ENCODE measurements at regions not wholly inside any gene's neighbourhood (a gene's known extent, or its start where the extent isn't known, plus 50 kb on each side); places are given as distances from the start of the nearest gene placed in this dataset.
"Not testable (repeated sequence)": the region's sequence is repeated elsewhere in the genome, so short reads cannot be mapped to it uniquely, and the experiment has no call there.

DNA sequence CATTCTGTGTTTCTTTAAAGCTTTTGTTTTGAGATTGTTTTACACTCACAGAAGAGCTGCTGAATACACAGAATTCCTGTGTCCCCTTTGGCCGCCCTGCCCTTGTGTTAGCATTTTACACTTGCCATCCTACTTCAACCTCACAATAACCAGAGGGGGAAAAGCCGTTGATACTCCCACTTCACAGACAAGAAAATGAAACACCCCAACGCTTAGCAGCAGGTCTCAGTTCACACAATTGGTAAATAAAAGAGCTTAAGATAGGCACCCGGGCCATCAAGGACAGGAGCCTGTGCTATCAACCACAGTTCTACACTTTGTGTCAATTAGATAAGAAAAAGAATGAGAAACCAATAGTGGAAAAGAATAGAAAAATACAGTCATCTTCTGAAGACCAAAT is 178.0 kb downstream of the SYK start:
- no peak for DNase-seq (ENCODE audit: low read depth in 2 of 2)

DNA sequence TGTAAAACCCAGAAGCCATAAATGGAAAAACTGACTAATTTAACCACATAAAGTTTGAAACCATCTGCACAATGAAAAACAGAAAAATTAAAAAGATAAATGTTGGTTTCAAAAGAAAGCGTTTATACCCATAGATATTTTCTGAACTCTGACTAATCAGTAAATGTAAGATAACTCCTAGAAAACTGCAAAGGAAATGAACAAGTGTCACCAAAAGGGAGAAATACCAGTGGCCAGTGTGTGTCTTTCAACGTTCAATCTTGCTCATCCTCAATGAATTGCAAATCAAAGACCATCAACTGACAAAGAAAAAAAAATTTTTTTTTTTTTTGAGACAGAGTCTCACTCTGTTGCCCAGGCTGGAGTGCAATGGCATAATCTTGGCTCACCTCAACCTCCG is 180.1 kb downstream of the SYK start:
- no peak for DNase-seq (ENCODE audit: low read depth in 2 of 2)

DNA sequence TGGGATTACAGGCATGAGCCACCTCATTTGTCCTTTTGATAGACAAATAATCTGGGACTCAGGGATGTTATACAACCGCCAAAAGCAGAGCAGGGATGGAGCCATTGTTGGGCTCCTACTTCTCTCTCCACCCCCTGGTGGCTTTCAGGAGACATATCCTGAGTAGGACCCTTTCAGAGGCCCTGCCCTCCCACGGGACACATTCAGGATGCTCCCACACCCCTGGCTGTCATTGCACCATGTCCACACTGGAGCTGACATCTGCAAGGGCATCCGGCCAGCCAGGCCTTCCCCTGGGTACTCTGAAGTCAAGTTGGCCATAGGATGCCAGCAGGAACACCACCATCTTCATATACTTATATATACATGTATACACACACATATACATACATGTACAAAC is 181.8 kb downstream of the SYK start:
- DNase-seq (ENCODE audit: low read depth in 2 of 2), result no peak

DNA sequence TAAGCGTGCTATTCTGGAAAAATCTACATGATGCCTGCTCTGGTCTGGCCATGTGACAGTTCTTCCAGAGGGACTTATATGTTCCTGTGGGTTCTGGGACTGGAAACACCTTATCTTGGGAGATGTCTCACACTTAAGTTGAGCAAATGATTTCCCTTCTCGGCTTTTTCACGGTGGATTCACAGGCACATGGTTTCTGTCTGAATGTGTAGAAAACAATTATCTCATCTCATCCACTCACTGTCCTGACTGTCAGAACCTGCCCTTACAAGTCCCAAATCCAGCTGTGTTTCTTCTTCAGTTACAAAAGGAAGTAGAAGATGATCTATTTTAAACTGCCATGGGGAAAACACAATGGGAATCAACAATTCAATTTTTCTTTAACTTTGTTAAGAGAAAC is 184.0 kb downstream of the SYK start:
- no peak for DNase-seq (ENCODE audit: low read depth in 2 of 2)

DNA sequence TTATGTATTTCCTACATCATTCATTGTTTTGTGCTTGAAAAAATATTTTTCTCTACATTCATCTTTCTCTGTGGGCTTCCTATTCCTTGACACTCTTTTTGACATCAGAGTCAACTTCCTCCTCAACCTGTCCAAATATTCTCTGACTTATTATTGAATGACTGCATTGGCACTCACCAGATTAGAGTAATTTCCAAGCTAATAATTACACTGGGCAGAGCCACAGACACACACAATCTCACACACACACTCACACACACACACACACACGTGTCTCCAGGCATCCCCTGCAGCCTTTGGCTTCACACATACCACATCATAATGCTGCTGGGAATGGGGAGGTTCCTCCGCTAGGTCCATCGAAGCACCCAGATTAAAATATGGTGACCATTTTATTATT is 184.5 kb downstream of the SYK start:
- no peak for DNase-seq (ENCODE audit: low read depth in 2 of 2)

DNA sequence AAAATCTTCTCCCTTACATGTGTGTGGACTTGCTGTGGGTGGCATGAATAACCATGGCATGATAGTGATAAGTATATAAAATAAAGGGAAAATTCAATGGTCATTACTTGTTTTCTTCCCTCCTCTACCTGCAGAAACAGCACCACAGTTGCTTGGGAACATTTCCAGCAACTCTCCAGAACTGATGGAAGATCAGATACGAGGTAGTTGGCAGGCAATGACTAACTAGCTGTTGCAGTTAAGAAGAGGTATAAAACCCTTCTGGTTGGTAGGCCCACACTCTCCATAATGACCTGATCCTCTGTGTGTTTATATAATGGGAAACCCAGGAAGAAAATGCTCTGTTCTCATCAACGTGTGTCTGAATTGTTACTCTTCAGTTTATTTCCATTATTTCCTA is 185.9 kb downstream of the SYK start:
- no peak for DNase-seq (ENCODE audit: low read depth in 2 of 2)

DNA sequence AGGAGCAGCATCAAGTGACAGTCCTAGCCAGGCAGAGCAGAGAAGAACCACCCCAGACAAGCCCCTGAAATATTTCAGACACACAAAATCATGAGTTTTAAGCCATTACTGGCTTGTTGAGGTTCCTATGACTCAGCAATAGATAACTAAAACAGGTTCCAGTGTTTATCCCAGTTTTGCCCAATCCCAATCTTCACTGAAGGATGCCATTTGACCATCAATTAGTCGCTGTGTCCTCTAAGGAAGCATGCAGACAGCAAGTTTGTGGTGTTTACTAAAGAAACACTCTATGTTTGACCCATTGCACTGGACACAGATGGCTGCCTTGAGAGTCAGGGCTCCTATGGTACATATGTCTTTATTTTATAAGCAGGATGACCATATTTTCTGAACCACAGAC is 186.7 kb downstream of the SYK start:
- DNase-seq (ENCODE audit: low read depth in 2 of 2), result no peak

DNA sequence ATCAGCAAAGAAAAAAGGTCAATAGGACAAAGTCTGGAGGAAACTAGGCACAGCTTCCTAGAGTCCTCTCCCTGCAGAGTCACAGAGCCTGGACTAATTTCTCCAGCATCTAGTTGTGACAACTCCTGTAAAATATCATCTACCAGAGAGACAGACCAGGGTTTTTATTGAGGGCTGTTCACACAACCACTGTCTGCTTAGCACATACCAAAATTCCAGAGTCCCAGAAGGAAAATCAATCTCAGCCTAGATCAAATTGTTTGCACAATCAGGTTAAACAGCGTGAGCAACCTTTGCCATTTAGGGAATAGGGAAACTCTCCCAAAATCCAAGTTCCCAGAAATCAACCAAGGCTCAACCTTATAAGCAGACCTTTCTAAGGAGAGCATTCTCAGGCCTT is 190.3 kb downstream of the SYK start:
- DNase-seq (ENCODE audit: low read depth in 2 of 2), result no peak

DNA sequence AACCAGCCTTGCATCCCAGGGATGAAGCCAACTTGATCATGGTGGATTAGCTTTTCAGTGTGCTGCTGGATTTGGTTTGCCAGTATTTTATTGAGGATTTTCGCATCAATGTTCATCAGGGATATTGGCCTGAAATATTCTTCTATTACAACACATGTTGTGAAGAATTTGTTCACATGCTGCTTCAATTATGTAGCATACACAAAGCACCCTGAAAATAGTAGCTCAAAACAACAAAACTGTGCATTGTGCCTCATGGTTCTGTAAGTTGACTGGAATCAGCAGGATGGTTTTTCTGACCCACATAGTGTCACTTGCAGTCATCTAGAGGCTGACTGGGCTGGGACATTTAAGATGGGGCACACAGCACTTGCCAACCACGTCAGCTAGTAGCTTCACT is 193.9 kb downstream of the SYK start:
- no peak for DNase-seq (ENCODE audit: low read depth in 2 of 2)

DNA sequence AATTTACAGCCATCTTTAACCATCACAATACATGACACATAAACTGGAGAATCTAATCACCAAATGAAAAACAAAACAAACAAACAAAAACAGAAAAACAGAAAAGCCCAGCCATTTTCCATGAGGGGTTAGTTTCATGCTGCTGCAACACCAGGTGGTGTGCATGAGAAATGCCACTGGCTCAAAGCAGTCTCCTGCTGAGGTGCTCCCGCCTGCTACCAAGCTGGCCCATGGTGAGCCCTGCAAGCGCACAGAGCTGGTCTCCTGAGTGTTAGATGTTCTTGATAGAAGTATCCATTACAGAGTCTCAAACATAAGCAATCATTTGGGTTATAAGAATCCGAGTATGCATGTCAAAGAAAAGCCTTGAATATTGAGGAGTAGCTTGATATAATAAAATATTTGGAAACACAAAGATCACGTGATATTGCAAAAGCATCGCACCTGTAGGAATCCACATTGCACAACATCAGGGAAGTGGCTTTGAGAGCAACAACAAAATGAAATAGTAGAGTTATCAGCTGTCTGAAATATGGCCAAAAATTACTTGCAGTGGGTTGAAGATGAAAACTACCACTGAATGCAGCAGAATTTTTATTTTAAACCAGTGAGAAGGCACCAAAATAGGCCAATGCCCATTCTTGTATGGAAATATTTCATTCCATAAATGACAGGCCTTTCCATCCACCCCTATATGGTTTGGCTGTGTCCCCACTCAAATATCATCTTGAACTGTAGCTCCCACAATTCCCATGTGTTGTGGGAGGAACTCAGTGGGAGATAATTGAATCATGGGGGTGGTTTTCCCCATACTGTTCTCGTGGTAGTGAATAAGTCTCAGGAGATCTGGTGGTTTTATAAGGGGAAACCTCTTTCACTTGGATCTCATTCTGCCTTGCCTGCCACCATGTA is 194.8 kb downstream of the SYK start:
- DNase-seq (ENCODE audit: low read depth in 2 of 2), result no peak

DNA sequence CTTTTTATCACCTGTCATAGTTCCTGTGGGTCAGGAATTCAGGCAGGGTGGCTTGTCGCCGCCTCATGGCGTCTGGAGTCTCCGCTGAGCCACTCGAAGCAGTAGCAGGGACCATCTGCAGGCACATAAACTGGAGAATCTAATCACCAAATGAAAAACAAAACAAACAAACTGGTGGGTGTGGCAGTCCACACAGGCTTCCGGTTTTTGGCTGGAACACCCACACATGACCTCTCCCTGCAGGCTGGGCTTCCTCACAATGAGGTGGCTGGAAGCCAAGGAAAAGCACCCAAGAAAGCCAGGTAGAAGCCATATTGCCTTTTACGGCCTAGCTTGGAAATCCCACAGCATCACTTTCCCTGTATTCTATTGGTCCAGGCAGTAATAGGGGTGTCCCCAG is 197.0 kb downstream of the SYK start:
- no peak for DNase-seq (ENCODE audit: low read depth in 2 of 2)

DNA sequence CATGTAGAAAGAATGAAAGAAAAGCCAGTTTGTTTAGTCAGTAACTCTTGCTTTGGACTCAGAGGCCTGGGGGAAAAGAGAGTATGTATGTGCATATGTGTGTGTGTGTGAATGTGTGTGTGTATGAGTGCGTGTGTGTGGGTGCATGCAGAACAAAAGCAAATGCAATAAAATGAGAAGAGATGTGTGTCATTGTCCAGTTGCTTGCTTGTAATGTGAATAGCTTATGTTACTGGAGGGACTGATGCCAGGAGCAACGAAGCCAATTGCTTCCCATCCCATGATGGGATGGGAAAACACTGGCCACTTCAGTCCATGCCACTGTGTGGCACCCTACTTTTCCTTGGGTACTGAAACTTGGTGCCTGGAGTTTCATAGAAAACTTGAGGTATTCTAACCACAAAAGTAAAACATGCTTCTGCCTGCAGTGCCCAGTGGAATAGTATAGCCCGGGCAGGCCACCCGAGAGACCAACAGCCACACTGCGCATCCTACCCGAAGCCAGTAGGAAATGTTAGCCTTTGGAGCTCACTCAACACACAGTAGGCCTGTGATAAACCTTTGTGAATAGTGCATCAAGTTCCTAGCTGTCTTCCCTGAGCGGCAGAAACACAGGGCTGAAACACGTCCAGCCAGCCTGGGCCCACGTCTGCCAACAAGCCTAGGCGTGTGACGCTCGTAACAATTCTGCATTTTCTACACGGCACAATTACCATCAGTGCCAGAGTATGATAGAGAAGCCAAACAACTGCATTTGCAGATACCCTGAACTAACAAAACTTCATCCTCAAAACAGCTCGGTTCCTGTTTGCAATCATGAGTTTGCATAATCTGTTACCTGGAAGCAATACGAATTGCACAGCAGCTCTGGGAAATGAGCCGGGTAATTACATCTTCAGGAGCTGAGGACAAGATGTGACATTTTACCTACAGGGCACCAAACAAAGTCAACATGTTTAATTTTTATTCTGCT is 198.1 kb downstream of the SYK start:
- no peak for DNase-seq (ENCODE audit: low read depth in 2 of 2)

DNA sequence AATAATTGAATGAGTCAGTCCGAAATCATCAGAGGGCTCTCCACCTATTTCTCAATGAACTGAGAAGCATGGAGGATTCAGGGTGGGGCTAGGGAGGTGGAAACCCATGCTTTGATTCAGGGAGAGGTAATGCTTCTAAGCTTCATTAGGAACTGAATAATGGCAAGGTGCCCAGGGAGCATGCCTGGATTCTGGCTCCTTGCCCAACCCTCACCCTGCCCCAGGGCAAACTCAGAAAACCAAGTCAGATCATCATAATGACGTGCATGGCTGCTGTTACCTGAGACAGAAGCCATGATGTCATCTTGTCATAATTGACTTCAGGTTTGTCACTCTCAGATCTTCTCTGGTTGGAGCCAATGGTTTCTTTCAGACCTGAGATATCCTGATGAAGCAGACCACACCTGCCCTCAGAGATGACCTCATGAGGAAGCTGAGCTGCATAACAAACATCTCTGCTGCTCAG is 199.6 kb downstream of the SYK start:
- no peak for DNase-seq (ENCODE audit: low read depth in 2 of 2)

DNA sequence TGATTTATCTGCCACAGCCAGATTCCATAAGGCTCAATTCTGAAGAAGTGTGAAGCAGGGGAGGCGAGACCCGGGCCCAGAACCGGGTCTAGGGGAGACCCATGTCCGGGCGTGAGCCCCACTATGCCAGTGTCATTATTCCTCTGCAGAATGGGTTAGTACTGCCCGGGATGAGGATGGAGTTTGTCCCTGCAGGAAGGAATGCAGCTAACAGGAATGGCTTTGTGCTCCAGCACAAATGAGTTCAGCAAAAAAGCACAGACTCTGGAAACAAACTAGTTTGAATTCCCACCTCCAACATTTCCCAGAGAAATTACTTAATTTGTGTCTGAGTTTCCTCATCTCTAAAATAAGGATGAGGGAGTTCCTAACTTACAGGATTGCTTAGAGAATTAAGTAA is 202.9 kb downstream of the SYK start:
- no peak for DNase-seq (ENCODE audit: low read depth in 2 of 2)

DNA sequence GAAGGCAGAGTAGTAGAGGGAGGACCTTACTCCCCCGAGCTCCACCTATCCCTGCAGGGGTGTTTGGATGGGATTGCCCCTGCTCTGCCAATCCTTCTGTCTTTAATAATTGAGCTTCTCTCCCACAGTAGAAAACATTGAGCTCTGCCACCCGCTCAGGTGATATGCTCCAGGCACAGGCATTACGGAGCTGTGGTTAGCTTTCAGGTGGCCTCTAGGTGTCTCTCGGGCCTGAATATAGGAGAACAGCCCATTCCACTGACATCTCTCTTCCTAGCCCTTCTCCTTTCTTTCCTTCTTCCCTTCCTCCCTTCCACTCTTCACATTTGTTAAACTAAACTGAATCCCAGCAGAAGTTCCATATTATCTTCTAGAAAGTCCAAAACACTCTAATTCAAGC is 203.4 kb downstream of the SYK start:
- no peak for DNase-seq (ENCODE audit: low read depth in 2 of 2)

DNA sequence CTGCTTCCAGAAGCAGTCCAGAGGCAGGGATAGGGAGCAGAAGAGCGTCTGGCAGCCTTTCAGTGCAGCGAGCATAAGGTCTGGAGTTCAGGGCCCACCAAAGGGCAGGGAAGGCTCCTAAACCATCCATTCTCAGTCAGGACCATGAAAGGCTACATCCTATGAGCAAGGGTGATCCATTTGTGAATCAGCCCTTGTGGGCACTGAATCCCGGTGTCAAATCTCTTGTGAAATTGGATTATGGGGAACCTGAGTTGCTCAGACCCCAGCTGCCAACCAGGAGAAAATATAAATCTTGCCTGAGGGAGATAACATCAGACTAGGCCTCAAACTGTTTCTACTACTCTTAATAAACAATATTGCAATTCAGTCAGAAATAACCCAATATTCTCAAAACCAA is 204.4 kb downstream of the SYK start:
- DNase-seq (ENCODE audit: low read depth in 2 of 2), result no peak

DNA sequence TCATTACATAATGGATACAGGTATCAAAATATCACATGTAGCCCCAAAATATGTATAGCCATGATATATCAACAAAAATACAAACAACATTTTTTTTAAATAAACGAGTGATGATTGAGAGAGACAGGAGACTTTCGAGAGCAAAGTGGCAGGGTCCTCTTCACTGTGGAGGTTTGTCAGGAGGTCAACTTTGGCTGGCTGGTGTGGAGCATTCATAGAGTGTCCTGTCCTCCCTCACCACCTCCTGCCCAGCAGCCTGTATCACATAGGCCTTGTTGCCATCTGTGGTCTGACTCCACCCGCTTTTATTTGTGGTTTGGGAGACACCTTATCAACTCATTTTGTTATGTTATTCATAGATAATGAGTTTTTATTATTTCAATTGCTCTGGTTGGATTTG is 206.9 kb downstream of the SYK start:
- no peak for DNase-seq (ENCODE audit: low read depth in 2 of 2)

DNA sequence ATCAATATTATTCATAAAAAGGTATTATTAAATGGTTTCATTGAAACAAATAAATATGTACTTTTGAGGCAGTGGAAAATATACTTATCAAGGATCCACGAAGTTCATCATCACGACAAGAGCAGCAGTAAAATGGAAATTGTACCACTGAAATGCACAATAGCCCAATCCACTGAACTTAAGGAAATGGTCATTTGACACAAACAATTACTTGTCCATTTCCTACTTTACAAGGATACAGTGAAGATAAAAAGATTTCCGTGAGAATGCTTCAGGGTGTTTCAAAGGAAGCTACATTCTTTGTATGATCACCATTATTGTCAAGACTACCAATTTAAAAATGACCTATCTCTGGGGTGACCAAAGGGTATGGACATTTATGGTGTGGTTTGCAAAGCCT is 210.3 kb downstream of the SYK start:
- DNase-seq (ENCODE audit: low read depth in 2 of 2), result no peak

DNA sequence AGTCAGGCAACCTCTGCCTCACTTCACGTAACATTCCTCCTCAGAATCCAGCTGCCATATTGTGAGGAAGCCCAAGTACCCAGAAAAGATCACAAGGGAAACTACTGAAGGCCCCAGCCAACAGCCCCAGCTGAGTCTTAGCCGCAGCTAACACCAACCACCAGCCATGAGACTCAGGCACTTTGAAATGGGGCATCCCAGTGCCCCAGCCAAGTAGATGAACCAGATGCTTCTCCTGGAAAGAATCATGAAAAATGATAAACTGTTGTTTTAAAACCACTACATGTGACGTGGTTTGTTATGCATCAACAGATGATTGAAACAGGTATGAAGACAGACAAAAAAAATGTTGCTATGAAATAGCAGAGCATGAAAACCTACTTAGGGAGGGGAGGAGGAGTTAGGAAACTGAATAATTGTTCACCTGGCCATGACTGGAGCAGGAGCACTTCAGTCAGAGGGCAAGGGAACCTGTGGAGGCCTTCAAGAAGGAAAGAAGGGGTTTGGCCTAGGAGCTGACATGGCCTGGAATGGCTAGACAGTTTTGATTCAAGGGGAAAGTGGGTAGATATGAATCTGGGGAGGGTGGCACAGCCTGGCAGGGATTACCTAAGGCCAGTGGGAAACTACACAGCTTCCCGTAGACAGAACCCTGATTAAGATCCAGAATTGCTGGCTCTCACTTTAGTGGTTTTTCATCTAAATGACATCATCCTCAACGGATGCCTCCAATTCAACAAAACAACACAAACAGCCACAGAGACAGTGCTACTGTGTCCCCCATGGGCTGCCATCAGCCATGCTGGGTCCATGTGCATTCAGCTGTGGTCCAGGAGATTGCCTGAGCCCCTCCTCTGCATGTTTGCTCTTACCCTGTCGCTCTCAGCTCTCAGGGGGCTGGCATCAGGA is 211.6 kb downstream of the SYK start:
- no peak for DNase-seq (ENCODE audit: low read depth in 2 of 2)

DNA sequence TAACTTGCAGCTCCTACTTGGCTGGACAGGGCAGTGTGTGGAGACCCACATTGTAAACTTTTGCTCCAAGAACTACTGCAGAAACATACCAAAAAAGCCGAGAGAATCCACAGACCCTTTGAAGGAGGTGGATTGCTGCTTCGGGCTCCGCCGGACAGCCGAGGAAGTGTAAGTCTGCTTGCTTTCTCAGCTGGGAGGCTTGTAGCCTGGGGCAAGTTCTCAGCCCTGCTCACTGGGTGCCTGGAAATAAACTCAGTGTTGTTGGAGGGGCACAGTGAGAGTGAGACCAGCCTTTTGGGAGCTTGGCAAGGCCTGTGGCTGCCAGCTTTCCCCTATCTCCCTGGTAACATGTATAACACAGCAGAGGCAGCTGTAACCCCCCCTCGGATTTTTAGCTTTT is 215.6 kb downstream of the SYK start:
- DNase-seq (ENCODE audit: low read depth in 2 of 2), result no peak

DNA sequence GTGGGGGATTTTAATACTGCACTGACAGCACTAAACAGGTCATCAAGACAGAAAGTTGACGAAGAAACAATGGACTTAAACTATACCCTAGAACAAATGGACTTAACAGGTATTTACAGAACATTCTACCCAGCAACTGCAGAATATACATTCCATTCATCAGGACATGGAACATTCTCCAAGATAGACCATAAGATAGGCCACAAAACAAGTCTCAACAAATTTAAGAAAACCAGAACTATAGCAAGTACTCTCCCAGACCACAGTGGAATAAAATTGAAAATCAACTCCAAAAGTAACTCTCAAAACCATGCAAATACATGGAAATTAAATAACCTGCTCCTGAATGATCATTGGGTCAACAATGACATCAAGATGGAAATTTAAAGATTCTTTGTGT is 218.3 kb downstream of the SYK start:
- DNase-seq (ENCODE audit: low read depth in 2 of 2), result not testable (repeated sequence)

DNA sequence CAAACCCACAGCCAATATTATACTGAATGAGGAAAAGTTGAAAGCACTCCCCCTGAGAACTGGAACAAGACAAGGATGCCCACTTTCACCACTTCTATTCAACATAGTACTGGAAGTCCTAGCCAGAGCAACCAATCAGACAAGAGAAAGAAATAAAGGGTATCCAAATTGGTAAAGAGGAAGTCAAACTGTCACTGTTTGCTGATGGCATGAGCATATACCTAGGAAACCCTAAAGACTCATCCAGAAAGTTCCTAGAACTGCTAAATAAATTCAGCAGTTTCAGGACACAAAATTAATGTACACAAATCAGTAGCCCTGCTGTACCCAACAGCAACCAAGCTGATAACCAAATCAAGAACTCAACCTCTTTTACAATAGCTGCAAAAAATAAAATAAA is 220.0 kb downstream of the SYK start:
- not testable (repeated sequence) for DNase-seq (ENCODE audit: low read depth in 2 of 2)

Data from stimulated activated CD4-positive, alpha-beta T cell treated with anti-CD3 and anti-CD28 coated beads, Interleukin-1b, Interleukin-23, amount 100 ng/mL, for 4 hours (primary cell).